RPMI7951 (cell line): ENCODE measurements at regions not wholly inside any gene's neighbourhood (a gene's known extent, or its start where the extent isn't known, plus 50 kb on each side); places are given as distances from the start of the nearest gene placed in this dataset.

Source experiments
- DNase-seq: peaks from one replicate; pipeline ENCODE4 v3.0.0-alpha.2; 2012; ENCODE audit warnings: low read depth

DNA sequence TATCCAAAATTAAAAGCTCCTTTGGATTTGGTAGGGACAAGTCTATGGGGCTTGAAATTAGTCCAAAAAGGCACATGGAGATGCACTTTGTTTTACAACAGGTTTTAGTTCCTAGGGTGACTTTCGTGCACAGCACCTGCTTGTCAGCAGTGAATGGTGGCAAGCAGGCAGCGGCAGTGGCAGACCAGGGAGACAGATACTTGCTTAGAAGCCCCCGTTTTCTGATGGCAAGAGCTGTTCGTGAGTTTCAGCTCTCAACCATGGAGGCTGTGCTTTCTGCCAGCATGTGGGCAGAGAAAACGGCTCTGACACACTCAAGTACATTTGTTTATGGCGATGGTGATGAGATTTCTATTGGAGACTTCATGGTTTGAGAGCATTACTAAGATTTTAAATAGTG, 61.7 kb upstream of the SHH start:
- no peak for DNase-seq

DNA sequence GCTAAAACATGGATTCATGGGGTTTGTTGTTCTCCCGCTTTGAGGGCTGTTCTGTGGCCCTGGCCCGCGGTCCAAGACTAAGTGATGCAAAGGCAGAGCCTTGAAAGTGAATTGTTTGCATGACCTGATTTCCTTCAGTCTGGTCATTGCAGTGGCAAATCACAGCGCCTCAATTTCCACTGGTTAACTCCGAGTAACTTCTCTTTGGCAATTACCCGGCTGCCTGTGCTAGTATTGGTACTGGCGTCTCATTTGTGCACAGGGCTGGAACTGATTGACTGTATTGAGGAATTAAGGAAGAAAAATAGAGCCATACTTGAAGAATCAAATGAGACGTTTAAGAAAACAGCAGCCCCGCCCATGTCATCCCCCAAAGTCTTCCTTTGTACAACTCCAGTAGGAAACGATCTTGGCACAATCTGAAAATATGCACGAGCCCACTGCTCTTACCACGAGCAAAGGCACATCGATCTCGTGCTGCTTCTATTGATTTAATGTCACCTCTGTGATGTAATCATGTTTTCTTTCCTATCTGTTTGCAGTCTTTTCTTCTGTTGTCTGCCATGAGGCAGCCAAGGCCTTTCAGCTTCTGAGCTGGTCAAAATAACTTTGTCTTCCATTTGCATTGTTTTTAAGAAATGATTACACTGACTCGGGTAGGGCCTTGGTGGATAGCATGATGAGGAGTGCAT, 60.6 kb upstream of the SHH start:
- no peak for DNase-seq

DNA sequence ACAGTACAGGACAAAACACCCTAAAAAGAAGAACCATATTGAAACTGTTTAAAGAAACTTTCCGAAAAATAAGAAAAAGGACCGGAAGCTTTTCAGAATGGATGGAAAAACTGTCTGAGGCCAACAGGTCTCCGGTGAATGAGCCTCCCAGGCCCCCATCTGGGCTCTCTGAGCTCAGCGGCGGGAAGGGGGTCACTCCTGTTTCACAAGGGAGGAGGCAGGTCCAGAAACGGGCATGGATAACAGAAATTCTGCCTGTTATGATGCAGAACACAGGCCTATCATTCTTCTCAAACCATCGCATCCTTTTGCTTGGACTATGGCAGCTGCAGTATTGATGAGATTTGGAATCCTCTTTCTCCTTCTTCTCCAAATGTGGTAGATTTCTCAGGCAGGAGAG, 58.9 kb upstream of the SHH start:
- DNase-seq, result no peak

DNA sequence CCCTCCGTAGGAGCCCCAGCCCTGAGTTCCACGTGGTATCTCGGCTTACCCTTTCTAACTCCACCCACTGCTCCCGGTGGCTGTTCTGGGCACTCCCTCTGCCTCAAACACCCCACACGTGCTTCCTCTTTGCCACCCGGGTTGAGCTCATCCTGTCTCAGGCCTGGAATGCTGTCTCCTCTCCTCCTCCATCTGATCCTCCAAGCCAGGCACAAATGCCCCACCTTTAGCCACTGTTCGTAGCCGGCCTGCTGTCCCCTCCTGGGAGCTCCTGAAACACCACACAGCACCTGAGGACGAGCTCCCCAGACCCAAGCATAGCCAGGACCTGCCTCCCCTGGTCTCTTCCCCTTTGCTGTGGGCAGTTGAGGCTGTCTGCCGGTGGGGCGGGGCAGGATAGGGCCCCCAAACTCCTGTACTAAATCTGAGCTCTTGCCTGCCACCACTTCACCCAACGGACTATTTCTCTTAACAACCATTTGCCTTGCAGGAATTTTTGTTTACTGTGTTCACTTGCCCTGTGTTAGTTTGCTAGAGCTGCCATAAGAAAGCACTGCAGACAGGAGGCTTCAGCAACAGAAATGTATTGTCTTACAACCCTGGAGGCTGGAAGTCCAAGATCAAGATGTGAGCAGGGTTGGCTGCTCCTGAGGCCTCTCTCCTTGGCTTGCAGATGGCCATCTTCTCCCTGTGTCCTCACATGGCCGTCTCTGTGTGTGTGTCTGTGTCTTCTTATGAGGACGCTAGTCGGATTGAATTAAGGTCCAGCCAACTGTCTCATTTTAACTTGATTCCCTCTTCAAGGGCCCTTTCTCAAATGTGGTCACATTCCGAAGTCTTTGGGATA, 58.3 kb upstream of the SHH start:
- no peak for DNase-seq

DNA sequence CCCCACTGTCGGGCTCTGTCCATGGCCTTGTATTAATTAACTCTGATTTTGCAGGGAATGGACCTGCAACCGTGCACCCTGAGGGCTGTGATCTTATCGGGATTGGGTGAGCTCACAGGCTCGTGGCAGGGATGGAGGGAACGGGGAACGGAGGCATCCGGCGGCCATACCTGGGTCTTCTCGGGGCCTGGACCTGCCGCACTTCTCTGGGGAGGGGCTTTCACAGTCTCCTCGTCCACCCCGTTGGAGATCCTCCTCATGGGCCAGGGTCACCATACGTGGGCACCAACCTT, 57.5 kb upstream of the SHH start:
- DNase-seq, result no peak

DNA sequence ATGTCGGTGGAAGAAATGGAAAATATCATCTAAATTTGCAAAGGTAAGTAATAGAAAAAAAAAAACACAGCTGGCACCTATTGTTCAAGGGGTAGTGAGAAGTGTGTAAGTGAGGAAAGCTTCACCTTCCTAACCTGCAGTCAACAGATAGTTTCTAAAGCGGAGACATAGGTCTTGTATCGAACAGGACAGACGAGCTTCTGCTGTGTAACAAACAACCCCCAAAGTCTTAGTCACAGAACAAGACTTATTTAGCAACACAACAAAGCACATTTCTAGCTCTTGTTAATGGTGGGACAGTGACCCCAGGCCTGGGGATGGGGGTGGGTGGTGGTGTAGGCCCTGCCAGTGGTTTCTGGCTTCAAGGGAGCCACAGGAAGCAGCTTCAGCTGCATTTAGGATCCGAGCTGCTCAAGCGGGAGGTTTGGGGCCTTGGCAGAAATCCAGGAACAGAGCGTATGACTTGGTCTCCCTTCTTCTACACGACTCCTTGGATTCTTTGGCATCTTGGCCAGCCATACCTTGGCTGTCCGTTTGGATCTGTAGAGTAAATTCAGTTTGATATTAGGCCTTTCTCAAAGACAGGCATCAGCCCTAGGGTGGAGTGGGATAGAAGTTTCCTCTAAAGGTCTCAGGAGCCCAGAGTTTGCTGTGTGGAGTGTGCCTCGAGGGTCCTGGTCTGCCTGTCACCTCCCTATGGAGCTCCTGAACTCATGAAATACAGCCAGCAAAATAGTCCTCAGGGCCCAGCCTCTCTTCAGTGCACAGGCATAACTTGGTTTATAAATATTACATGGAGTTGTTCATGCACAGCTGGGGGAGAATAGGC, 56.9 kb upstream of the SHH start:
- no peak for DNase-seq

DNA sequence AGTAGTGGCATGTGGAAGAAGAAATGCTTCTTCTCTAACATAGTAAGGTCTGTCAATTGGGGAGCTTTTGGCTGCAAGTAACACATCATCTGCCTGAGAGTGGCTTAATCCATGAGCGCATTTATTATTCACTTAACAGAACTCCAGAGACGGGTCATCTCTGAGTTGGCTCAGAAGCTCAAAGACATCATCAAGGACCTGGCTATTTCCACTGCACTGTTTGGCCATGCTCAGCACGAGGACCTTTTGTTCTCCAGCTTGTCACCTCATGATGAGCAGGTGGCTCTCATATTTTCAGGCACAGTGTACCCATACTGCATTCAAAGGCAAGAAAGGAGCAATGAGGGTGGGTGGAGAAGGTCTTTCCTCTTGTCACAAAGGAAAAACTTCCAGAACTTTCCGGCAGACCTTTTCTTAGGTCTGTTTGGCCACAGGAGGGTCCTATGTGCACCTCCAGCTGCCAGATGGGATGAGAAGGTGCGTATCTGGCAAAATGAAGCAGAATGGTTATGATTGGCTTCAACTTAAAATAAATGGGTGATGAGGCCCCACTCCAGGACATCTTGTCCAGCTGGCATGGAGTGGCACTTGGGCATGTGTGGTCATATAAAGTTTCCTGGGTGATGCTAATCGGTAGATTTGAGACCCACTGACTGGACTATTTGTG, 55.6 kb upstream of the SHH start:
- no peak for DNase-seq

DNA sequence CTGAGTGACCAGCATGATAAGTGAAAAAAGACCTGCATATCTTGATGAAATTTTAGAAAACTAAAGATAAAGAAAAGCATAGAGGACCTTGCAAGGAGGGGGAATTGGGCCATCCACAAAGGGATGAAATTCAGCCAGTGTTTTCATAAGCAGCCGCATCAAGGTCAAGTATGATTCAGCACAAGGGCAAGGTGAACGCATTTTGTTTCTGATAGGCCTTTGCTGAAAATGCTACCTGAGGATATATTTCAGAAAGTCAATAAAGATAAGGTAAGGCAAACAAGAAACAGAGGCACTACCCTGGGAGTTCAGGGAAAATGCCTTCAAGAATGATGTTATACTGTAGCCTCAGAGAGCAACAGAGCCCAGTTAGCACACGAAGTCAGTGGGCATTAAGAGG, 55.0 kb upstream of the SHH start:
- DNase-seq, result no peak

DNA sequence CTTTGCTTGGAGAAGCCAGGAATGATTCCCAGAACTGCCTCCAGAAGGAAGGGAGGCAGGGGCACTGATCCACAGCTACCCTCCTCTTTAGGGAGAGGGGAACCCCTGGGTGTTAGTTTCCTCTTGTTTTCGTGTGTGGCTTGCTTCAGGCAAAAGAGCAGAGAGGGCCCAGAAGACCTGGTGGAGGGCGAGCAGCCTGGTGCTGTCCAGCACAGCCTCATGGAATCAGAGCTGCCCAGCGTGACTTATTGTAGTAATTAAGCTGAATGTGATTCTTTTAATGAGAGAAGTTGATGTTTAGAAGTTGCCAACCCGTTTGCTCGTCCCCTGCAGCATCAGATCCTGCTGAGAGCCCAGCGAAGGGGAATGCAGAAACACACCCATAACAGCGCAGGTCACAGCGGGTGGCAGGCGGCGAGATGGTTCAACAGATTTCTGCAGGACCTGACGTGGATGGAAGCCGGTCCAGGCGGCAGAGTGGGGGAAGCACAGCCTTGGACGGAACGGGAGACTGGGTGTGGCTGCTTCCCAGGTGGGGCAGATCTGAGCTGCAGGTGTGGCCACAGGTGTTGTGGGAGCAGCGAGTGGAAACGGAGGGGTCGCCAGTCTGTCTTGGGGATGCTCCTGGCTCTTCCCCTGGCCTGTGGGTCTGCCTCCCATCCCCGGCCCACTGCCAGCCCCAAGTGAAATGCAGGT, 53.7 kb upstream of the SHH start:
- DNase-seq, result no peak

DNA sequence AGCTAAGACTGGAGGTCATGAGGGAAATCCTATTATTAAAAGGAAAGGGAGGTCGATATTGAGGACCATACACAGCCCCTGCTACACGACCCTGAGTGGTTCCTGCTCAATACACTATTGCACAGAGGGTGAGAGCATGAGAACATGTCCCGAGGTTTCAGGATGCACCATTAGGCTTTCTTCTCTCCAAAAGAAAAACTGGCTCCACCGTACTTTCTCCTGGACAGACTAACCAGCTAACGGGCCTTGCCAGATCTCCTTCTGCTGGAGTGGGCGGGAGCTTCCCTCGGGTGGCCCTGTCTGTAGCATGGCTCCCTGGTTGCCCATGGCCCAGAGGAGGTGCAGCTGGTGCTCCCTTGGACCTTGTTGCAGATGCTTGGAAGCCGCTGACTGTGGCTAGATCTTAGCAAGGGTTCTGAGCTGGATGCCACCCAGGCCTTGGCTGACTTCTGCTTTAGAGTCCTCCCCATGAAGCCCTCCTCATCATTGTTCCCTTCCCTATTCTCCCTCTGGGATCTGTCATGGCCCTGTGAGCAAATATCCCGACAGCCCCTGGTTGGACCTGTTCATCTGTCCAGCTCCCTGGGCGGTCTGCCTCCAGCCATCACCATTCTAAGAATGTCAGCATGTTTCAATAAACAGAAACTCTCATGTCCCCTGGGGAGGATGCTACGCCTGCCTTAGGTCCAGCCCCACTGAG, 52.9 kb upstream of the SHH start:
- no peak for DNase-seq

DNA sequence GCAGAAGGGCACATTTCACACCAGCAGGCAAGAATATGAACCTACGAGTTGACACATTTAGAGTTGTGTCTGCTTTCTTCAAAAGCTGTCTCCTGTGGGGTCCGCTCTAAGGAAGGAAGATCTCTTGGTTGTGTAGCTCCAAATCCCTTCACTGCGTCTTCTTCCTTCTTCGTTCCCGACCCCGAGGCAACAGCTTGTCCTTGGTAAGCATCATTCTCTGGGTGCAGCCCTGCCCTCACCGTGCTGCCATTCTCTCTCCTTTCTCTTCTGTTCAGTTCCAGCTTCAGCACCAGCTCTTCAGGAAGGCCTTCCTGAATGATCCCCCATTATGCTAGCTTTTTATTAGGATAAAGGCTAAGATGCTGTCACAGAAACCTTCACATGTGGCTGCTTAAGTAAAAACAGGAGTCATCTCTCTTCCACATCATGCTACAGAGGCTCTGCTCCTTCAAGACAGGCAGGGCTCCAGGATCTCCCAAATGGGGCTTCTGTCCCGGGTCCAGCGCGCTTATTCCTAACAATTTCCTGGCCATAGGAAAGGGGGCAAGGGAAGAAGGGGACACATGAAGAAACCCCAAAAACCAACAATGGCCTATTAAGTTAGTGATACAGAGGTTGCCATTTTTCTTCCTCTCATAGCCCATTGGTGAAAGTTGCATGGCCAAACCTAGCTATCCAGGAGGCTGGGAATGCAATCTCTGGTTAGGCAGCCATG, 52.2 kb upstream of the SHH start:
- DNase-seq, result no peak

DNA sequence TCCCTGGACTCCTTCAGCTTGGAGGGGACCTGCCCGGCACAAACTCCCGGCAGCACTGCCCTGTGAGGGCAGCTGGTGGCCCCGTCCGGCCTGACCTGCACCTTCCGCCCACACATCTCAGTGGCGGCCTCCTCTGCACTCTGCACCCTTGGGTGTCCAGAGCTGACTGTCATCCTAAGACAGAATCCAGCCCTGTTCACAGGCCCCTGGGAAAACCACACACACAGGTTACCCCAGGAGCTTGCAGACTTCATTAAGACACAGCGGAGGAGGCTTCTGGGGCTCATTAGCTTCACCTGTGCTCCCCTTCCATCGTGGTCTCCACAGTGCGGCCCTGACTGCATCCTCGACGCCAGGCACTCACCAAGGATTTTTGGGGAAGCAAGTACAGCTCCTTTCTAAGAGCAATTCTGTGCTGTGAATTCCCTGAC, 51.5 kb upstream of the SHH start:
- no peak for DNase-seq

DNA sequence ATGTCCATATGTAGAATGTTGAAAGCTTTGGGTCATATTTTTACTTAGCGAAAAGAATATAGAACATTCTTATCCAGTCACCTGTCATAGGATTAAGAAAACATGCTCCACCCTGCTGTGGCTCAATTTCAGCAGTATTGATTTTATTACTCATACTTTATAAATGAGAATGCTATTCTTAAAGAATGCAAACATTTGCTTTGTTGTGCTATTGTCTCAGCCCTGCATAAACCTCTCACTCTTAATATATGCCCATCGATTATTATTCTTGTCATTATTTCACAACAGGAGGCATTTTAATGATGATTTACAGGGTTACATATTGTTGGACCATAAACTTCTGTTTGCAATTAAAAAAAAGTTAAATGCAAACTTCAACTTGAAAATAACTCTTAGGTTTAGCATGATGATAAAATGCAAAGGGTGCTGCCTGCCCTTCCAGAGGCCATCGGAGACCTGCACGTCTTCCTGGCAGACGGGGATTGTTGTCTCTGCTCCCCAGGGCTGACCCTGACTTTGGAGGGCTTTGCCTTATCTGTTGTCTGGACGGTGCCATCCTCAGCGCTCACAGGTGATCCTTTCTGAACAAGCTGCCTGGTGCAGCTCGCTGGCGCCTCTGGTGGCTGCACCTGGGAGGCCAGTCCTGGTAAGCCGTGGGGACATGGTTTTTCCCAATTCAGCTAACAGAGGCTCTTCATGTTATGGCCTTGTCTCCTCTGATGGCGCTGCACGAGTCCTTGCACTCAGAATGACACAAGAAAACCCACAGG, 50.0 kb upstream of the SHH start:
- no peak for DNase-seq
